ENCODE measurements at regions not wholly inside any gene's neighbourhood (a gene's known extent, or its start where the extent isn't known, plus 50 kb on each side); places are given as distances from the start of the nearest gene placed in this dataset.

DNA sequence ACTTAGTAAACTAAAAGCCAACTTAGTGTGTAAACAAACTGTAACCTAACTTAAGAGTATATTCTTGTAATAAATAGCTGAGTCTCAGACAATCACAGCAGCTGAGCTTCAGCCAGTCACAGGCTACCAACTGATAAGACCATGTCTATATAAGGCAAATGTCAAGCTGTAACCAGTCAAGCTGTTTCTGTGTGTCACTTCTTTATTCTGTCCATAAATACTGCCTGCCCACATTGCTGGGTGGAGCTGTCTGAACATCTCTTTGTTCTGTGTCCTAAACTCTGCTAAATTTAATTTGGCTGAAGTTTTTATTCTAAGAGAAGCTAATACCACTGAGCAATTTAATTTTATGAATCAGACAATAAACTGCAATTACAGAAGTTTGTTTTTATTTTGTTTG, 412.1 kb upstream of the CDH10 start:
- intact Hi-C loops (cut with DNase I): no loop called here
- H3K36me3 ChIP-seq: no peaks in the 10 kb centered on the region
- DNase-seq (ENCODE audit: low spot score in 2 of 2): no peak

DNA sequence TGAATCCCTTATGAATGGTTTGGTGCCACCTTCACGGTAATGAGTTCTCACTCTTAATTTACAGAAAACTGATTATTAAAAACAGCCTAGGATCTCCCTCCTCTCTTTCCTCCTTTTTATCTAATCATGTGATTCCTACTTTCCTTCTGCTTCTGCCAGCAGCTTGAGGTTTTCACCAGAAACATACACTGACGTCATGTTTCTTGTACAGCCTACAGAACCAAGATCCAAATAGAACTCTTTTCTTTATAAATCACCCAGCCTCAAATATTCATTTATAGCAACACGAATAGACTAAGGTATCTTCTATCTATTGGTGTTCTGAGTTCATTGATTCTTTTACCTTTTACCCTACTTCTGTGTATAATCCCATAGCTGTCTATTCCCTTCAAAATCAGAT, 388.9 kb upstream of the CDH10 start:
- intact Hi-C loops (cut with DNase I): no loop called here
- TF ChIP-seq, protein P1, sequence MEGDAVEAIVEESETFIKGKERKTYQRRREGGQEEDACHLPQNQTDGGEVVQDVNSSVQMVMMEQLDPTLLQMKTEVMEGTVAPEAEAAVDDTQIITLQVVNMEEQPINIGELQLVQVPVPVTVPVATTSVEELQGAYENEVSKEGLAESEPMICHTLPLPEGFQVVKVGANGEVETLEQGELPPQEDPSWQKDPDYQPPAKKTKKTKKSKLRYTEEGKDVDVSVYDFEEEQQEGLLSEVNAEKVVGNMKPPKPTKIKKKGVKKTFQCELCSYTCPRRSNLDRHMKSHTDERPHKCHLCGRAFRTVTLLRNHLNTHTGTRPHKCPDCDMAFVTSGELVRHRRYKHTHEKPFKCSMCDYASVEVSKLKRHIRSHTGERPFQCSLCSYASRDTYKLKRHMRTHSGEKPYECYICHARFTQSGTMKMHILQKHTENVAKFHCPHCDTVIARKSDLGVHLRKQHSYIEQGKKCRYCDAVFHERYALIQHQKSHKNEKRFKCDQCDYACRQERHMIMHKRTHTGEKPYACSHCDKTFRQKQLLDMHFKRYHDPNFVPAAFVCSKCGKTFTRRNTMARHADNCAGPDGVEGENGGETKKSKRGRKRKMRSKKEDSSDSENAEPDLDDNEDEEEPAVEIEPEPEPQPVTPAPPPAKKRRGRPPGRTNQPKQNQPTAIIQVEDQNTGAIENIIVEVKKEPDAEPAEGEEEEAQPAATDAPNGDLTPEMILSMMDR (IDR thresholded peaks at IDR 0.05): no peak
- Histone ChIP-seq H3K4me1 (no peaks in the 10 kb centered on the region), H3K27me3 (no peaks in the 10 kb centered on the region), H3K36me3 (no peaks in the 10 kb centered on the region), H3K4me3 (no peak overlapping the region), H3K9me3 (no peaks in the 10 kb centered on the region), H3K27ac (no peak overlapping the region)
- DNase-seq (ENCODE audit: low spot score in 2 of 2): no peak

More for the DNA sequence above, 412.1 kb upstream of the CDH10 start:
- Histone ChIP-seq H3K9me3 (no peaks in the 10 kb centered on the region), H3K4me3 (no peak overlapping the region), H3K27me3 (no peaks in the 10 kb centered on the region), H3K4me1 (no peaks in the 10 kb centered on the region), H3K27ac (no peak overlapping the region)
- TF ChIP-seq, protein P1 (IDR thresholded peaks at IDR 0.05): no peak

DNA sequence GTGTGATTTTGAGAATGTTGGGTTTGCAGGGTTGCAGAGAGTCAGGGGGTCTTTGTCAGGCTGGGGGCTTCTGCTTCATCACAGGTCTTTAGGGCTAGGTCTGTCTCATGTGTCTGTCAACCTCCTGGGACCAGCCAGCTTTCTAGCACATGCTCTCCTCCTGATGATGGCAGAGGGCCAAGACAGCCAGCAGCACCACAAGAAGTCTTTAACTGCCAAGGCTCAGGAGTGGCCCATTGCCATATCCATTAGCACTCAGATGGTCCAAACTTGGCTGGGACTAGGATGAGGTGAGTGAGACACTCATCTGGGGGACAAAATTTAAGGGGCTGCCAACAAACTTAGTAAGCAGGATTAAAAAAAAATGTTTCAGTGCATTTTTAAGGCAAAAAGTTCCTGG, 384.2 kb upstream of the CDH10 start:
- Histone ChIP-seq H3K27ac (no peak overlapping the region), H3K9me3 (no peaks in the 10 kb centered on the region), H3K4me1 (no peaks in the 10 kb centered on the region), H3K27me3 (no peaks in the 10 kb centered on the region), H3K4me3 (no peak overlapping the region), H3K36me3 (no peaks in the 10 kb centered on the region)
- intact Hi-C loops (cut with DNase I): no loop called here
- DNase-seq (ENCODE audit: low spot score in 2 of 2): no peak
- TF ChIP-seq, protein P1 (IDR thresholded peaks at IDR 0.05): no peak

DNA sequence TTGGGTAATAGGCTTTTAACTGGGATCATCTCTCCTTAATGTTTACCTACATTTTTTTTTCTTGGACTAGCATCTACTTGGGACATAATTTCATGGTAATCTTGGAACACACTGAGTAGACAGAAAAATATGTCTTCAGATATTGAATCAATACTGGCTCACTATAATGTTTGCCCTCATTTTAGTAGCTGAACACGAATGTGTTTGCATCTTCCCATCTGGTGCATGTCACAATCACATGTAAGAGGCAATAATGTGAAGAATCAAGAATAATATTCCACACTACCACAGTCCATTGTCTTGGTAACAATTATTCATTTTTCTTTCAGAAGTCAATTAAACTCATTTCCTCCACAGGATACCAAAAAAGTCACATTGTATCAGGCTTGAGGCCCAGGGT, 382.7 kb upstream of the CDH10 start:
- no peak overlapping the region for H3K4me3 ChIP-seq
- intact Hi-C loops (cut with DNase I): no loop called here
- TF ChIP-seq, protein P1 (IDR thresholded peaks at IDR 0.05): no peak
- no peaks in the 10 kb centered on the region for H3K4me1 ChIP-seq
- no peak for DNase-seq (ENCODE audit: low spot score in 2 of 2)
- H3K27me3 ChIP-seq: no peaks in the 10 kb centered on the region
- no peaks in the 10 kb centered on the region for H3K36me3 ChIP-seq
- H3K27ac ChIP-seq: no peak overlapping the region
- H3K9me3 ChIP-seq: no peaks in the 10 kb centered on the region

DNA sequence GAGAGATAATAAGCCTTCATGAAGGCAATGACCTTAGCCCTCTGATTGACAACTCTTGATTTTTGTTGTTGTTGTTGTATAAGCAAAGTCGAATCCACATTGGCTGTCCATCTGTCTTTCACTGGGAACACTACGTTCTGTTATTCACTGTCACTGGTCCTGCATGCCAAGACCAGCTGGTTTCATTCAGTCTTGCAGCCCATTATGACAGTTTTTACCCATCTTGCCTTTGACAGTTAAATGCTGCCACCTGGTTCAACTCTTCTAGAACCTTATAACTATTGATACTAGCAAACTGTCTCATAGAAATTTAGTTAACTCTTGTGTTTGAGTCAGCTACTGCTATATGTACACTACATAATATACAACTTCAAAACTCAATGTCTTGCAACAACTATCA, 382.3 kb upstream of the CDH10 start:
- no peak overlapping the region for H3K27ac ChIP-seq
- no peaks in the 10 kb centered on the region for H3K27me3 ChIP-seq
- H3K36me3 ChIP-seq: no peaks in the 10 kb centered on the region
- intact Hi-C loops (cut with DNase I): no loop called here
- no peak for DNase-seq (ENCODE audit: low spot score in 2 of 2)
- TF ChIP-seq, protein P1 (IDR thresholded peaks at IDR 0.05): no peak
- no peak overlapping the region for H3K4me3 ChIP-seq
- no peaks in the 10 kb centered on the region for H3K9me3 ChIP-seq
- H3K4me1 ChIP-seq: no peaks in the 10 kb centered on the region

DNA sequence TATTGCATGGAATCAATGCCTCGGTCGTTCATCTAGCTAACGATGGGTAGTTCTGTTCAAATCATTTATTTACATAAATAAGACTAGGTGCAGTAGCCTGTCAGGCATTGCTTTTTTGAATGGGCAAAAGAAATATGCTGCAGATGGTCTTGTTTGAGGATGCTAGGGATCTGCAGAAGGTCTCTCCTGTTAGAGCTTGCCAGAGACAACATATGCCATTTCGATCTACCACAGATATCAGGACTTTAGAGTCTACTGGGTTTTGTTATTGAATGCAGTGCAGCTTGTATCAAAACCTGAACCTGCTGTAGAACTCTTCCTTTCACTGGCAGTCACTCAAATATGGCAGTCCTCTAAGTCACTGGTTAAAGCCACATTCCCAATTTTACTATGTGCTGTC, 381.1 kb upstream of the CDH10 start:
- no peaks in the 10 kb centered on the region for H3K36me3 ChIP-seq
- no peaks in the 10 kb centered on the region for H3K27me3 ChIP-seq
- H3K4me3 ChIP-seq: no peak overlapping the region
- intact Hi-C loops (cut with DNase I): no loop called here
- H3K4me1 ChIP-seq: no peaks in the 10 kb centered on the region
- H3K27ac ChIP-seq: no peak overlapping the region
- TF ChIP-seq, protein P1 (IDR thresholded peaks at IDR 0.05): no peak
- no peak for DNase-seq (ENCODE audit: low spot score in 2 of 2)
- H3K9me3 ChIP-seq: no peaks in the 10 kb centered on the region
